Heart left ventricle (tissue), 16 donors: ENCODE measurements at regions not wholly inside any gene's neighbourhood (a gene's known extent, or its start where the extent isn't known, plus 50 kb on each side); places are given as distances from the start of the nearest gene placed in this dataset.
"Not testable (repeated sequence)": the region's sequence is repeated elsewhere in the genome, so short reads cannot be mapped to it uniquely, and the experiment has no call there.

Experiments used
- ATAC-seq, 4 donors: fragments of 200-7000 bp; cut with Tn5 transposase; one replicate each; pipeline ENCODE4 v1.9.1; 2020 to 2022; ENCODE audit warnings: moderate library complexity in 4 of 4, mild to moderate bottlenecking in 3 of 4, moderate number of reproducible peaks in 1 of 4
- DNase-seq, 5 donors: peaks; one replicate each; pipeline ENCODE4 v3.0.0-alpha.2; 2020
- H3K27ac ChIP-seq, 12 donors: fragments of 200-600 bp; sonication (generic) in 4 of 12; one replicate each; pipeline versions ENCODE4 v1.5.0 to v1.8.0; 2016 to 2022; ENCODE audit warnings: mild to moderate bottlenecking in 2 of 12
- H3K27me3 ChIP-seq, 9 donors: fragments of 200-600 bp; sonication (generic) in 2 of 9; one replicate each; pipeline versions ENCODE4 v1.5.1 to v1.8.0; 2016 to 2022; ENCODE audit warnings: mild to moderate bottlenecking in 3 of 9
- H3K36me3 ChIP-seq, 9 donors: fragments of 200-600 bp; sonication (generic) in 2 of 9; one replicate each; pipeline versions ENCODE4 v1.5.0 to v1.8.0; 2018 to 2022; ENCODE audit warnings: mild to moderate bottlenecking in 2 of 9
- H3K4me1 ChIP-seq, 12 donors: fragments of 200-600 bp; sonication (generic) in 4 of 12; one replicate each; pipeline versions ENCODE4 v1.5.0 to v1.8.0; 2016 to 2022; ENCODE audit warnings: mild to moderate bottlenecking in 3 of 12
- H3K4me3 ChIP-seq, 12 donors: fragments of 200-600 bp; sonication (generic) in 4 of 12; one replicate each; pipeline versions ENCODE4 v1.5.0 to v1.8.0; 2017 to 2022; ENCODE audit warnings: mild to moderate bottlenecking in 9 of 12, moderate library complexity in 4 of 12
- H3K9me3 ChIP-seq, 12 donors: fragments of 200-600 bp; sonication (generic) in 4 of 12; one replicate each; pipeline versions ENCODE4 v1.5.0 to v1.8.0; 2016 to 2022; ENCODE audit warnings: mild to moderate bottlenecking in 1 of 12
- POLR2A ChIP-seq, 2 donors: fragments of 450-650 bp; IDR thresholded peaks; one replicate each; pipeline ENCODE4 v1.6.1; 2017; ENCODE audit warnings: antibody characterized with exemption in 2 of 2, mild to moderate bottlenecking in 2 of 2, moderate library complexity in 2 of 2
- WGBS, 4 donors: extraction: QIAGEN DNeasy Blood & Tissue Kit in 2 of 4; methylation state at CpG; one replicate each; pipeline versions ENCODE4 v1.1.5 to v1.1.7; 2013 to 2018; 5-methylcytosine and 5-hydroxymethylcytosine counted together
- intact Hi-C, 10 donors: fragments of 100-400 bp; cut with DNase I; formaldehyde crosslinking; loops; one replicate each; pipeline versions ENCODE4 v1.11.1 to v1.14.2; 2022
- TF ChIP-seq, protein P1 (sequence below), 12 donors: fragments of 200-600 bp; sonication (generic) in 4 of 12; IDR thresholded peaks; one replicate each; pipeline versions ENCODE4 v1.5.0 to v1.8.0; 2018 to 2022; ENCODE audit warnings: antibody characterized with exemption in 12 of 12, mild to moderate bottlenecking in 5 of 12
- donor health status: ischemic (EF 13 %, LVEDD 7.1; RV severe dilation, severe dysfunction).
- donor health status: healthy with polysubstance abuse.
- donor health status: DM: no; HTN: yes; CAD: no.
- donor health status: DM: no; HTN: no; CAD: no.
- donor health status: ischemic (EF 25% LVEDD 6.9; RV normal size, moderate dysfunction).
- donor health status: ischemic (EF 25% LVEDD 5.7; RV mildly dilated, moderate dysfunction).
- donor health status: healthy.
- donor health status: DM: yes; HTN: yes; CAD: no.
- donor health status: ischemic (EF 35%, LVEDD 5.7; RV mildly dilated, moderate dysfunction).
- donor health status: nonischemic (EF 11% LVEDD 7.7; RV severe dilation, severe dysfunction).
- donor health status: DM: yes; HTN: yes; CAD: no.
- donor health status: PGD.
- donor health status: ischemic (EF 29% LVEDD 5.4; RV normal size, mild dysfunction).
- donor health status: nonischemic (EF 23%, LVEDD 6.1; RV moderate dilation, normal function).

DNA sequence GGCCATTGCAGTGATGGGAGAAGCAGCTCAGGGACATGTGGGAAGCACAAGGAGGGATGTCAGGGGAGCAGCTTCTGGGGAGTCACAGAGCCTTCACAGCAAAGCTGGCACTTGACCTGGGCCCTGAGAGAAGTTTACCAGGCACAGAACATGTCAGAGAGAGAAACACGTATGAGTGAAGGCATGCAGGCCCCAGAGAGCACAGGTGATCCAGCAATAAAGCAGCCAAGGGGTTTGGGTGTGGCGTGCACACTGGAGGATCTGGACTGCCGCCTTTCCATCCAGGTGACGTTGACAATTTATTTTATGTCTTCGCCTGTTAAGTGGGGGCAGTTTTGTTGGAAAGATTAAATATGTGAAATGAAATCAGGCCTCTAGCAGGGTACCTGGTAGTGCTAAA is 252.6 kb upstream of the COBL start:
- 70 to 82% (median 79%) methylated on average over 5 of the region's 5 CpGs for WGBS, 4 donors
- Histone ChIP-seq H3K4me3 (no peak overlapping the region), H3K27ac (no peak overlapping the region), H3K36me3 (no peaks in the 10 kb centered on the region), H3K4me1 (no peaks in the 10 kb centered on the region), H3K9me3 (peaks cover 0 to 10% (median 0%) of the 10 kb centered on the region in 12 donors), H3K27me3 (no peaks in the 10 kb centered on the region)
- intact Hi-C loops: no loop called here
- DNase-seq (no peak), ATAC-seq (no peak)
- TF ChIP-seq, protein P1, sequence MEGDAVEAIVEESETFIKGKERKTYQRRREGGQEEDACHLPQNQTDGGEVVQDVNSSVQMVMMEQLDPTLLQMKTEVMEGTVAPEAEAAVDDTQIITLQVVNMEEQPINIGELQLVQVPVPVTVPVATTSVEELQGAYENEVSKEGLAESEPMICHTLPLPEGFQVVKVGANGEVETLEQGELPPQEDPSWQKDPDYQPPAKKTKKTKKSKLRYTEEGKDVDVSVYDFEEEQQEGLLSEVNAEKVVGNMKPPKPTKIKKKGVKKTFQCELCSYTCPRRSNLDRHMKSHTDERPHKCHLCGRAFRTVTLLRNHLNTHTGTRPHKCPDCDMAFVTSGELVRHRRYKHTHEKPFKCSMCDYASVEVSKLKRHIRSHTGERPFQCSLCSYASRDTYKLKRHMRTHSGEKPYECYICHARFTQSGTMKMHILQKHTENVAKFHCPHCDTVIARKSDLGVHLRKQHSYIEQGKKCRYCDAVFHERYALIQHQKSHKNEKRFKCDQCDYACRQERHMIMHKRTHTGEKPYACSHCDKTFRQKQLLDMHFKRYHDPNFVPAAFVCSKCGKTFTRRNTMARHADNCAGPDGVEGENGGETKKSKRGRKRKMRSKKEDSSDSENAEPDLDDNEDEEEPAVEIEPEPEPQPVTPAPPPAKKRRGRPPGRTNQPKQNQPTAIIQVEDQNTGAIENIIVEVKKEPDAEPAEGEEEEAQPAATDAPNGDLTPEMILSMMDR (IDR thresholded peaks at IDR 0.05): no peak
- TF ChIP-seq POLR2A (IDR thresholded peaks at IDR 0.05): no peak

DNA sequence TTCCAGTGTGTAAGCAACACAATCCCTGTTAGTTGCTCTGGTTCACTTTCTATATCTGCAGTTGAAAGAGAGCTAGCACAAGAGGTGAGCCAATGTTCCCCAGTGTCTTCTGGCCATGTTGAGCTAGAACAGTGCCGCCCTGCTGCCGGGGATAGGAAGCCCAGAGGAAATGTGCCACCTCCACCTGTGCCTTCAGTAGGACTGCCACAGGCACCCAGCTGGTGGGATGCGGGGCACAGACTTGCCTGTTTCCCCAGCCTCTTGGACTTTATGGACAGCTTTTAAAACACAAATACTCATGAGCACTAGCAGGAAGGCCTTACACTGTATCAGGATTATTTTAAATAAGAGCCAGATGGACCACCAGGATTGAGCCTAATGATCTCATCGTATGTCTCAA is 234.5 kb upstream of the COBL start:
- Histone ChIP-seq H3K36me3 (no peaks in the 10 kb centered on the region), H3K9me3 (peaks cover 0 to 21% (median 8%) of the 10 kb centered on the region in 12 donors), H3K4me3 (no peak overlapping the region), H3K4me1 (no peaks in the 10 kb centered on the region), H3K27me3 (no peaks in the 10 kb centered on the region), H3K27ac (no peak overlapping the region)
- TF ChIP-seq, protein P1 (IDR thresholded peaks at IDR 0.05): no peak
- no peak for TF ChIP-seq POLR2A (IDR thresholded peaks at IDR 0.05)
- intact Hi-C loops: no loop called here
- no peak for ATAC-seq
- no peak for DNase-seq
- 56 to 85% (median 81%) methylated on average over 1 to 4 of the region's 4 CpGs for WGBS, 4 donors

- no peaks in the 10 kb centered on the region for H3K27me3 ChIP-seq
- peaks cover 0 to 16% (median 0%) of the 10 kb centered on the region in 12 donors for H3K9me3 ChIP-seq
- H3K4me1 ChIP-seq: no peaks in the 10 kb centered on the region
- no peak overlapping the region for H3K27ac ChIP-seq
- WGBS, 4 donors: 33 to 49% (median 38%) methylated on average over 2 of the region's 2 CpGs
- TF ChIP-seq POLR2A (IDR thresholded peaks at IDR 0.05): no peak
- TF ChIP-seq, protein P1 (IDR thresholded peaks at IDR 0.05): no peak
- no peaks in the 10 kb centered on the region for H3K36me3 ChIP-seq
- H3K4me3 ChIP-seq: no peak overlapping the region
- ATAC-seq: no peak
- no peak for DNase-seq
- intact Hi-C loops: no loop called here
Observed at GRCh38 chr7:51545131-51545530, 228.5 kb upstream of the COBL start.

- 58 to 66% (median 62%) methylated on average over 7 of the region's 7 CpGs for WGBS, 4 donors
- H3K27me3 ChIP-seq: no peaks in the 10 kb centered on the region
- DNase-seq (no peak), ATAC-seq (no peak)
- intact Hi-C loops: no loop called here
- no peak for TF ChIP-seq POLR2A (IDR thresholded peaks at IDR 0.05)
- TF ChIP-seq, protein P1 (IDR thresholded peaks at IDR 0.05): no peak
- no peaks in the 10 kb centered on the region for H3K4me1 ChIP-seq
- H3K9me3 ChIP-seq: peaks cover 0 to 16% (median under 1%) of the 10 kb centered on the region in 12 donors
- H3K27ac ChIP-seq: no peak overlapping the region
- H3K4me3 ChIP-seq: no peak overlapping the region
- H3K36me3 ChIP-seq: no peaks in the 10 kb centered on the region
Observed at GRCh38 chr7:51543801-51544553, 227.4 kb upstream of the COBL start.

DNA sequence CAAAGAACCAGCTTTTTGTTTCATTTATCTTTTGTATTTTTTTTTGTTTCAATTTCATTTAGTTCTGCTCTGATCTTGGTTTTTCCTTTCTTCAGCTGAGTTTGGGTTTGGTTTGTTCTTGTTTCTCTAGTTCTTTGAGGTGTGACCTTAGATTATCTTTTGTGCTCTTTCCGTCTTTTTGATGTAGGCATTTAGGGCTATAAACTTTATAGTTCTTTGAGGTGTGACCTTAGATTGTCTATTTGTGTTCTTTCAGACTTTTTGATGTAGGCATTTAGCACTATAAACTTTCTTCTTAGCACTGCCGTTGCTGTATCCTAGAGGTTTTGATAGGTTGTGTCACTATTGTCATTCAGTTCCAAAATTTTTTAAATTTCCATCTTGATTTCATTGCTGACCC is 224.3 kb upstream of the COBL start:
- intact Hi-C loops, H3K27me3 ChIP-seq, H3K27ac ChIP-seq, ATAC-seq, H3K4me3 ChIP-seq, DNase-seq, H3K36me3 ChIP-seq, H3K4me1 ChIP-seq: not testable (repeated sequence)
- H3K9me3 ChIP-seq: peaks cover 0 to 26% (median 4%) of the 10 kb centered on the region in 12 donors
- 70 to 84% (median 79%) methylated on average over 2 of the region's 2 CpGs for WGBS, 4 donors
